ENCODE measurements at regions not wholly inside any gene's neighbourhood (a gene's known extent, or its start where the extent isn't known, plus 50 kb on each side); places are given as distances from the start of the nearest gene placed in this dataset.

GRCh38 chr2:52342458-52342857 is 1310.5 kb upstream of the NRXN1 start:
- TF ChIP-seq CTCF (IDR thresholded peaks at IDR 0.05) (no peak), POLR2A (IDR thresholded peaks at IDR 0.05) (no peak)

All from sigmoid colon (tissue), 3 donors.